Vagina (tissue), 2 donors: ENCODE measurements at regions not wholly inside any gene's neighbourhood (a gene's known extent, or its start where the extent isn't known, plus 50 kb on each side); places are given as distances from the start of the nearest gene placed in this dataset.
"Not testable (repeated sequence)": the region's sequence is repeated elsewhere in the genome, so short reads cannot be mapped to it uniquely, and the experiment has no call there.

Experiments used
- POLR2AphosphoS5 ChIP-seq, 2 donors: sonication (generic); formaldehyde crosslinking; IDR thresholded peaks; one replicate each; pipeline ENCODE4 v1.9.0; 2017; ENCODE audit warnings: antibody characterized with exemption in 2 of 2, mild to moderate bottlenecking in 2 of 2, low read depth in 1 of 2; ENCODE audit not compliant: insufficient read depth in 1 of 2
- TF ChIP-seq, protein P1 (sequence below), 3 experiments: fragments of 450-650 bp in 2 of 3; fragments of 200-600 bp in 1 of 3; sonication (generic) in 1 of 3; IDR thresholded peaks; one replicate each; pipeline ENCODE4 v1.5.1; 2017 to 2019; ENCODE audit warnings: antibody characterized with exemption in 3 of 3, mild to moderate bottlenecking in 2 of 3, moderate library complexity in 2 of 3

DNA sequence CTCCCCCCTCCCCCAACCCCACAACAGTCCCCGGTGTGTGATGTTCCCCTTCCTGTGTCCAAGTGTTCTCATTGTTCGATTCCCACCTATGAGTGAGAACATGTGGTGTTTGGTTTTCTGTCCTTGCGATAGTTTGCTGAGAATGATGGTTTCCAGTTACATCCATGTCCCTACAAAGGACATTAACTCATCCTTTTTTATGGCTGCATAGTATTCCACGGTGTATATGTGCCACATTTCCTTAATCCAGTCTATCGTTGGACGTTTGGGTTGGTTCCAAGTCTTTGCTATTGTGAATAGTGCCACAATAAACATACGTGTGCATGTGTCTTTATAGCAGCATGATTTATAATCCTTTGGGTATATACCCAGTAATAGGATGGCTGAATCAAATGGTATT, 107.3 kb downstream of the ZNF648 start:
- not testable (repeated sequence) for TF ChIP-seq POLR2AphosphoS5 (IDR thresholded peaks at IDR 0.05; ENCODE audit: insufficient read depth in 1 of 2, low read depth in 1 of 2)
- TF ChIP-seq, protein P1, sequence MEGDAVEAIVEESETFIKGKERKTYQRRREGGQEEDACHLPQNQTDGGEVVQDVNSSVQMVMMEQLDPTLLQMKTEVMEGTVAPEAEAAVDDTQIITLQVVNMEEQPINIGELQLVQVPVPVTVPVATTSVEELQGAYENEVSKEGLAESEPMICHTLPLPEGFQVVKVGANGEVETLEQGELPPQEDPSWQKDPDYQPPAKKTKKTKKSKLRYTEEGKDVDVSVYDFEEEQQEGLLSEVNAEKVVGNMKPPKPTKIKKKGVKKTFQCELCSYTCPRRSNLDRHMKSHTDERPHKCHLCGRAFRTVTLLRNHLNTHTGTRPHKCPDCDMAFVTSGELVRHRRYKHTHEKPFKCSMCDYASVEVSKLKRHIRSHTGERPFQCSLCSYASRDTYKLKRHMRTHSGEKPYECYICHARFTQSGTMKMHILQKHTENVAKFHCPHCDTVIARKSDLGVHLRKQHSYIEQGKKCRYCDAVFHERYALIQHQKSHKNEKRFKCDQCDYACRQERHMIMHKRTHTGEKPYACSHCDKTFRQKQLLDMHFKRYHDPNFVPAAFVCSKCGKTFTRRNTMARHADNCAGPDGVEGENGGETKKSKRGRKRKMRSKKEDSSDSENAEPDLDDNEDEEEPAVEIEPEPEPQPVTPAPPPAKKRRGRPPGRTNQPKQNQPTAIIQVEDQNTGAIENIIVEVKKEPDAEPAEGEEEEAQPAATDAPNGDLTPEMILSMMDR (IDR thresholded peaks at IDR 0.05), result not testable (repeated sequence)
